Adipocyte (in vitro differentiated cells): ENCODE measurements at regions not wholly inside any gene's neighbourhood (a gene's known extent, or its start where the extent isn't known, plus 50 kb on each side); places are given as distances from the start of the nearest gene placed in this dataset.

Experiments
- DNase-seq: peaks from one replicate; pipeline ENCODE4 v3.0.0-alpha.2; 2015; ENCODE audit warnings: low read depth
- H3K27me3 ChIP-seq: replicated peaks from 2 replicates; pipeline ENCODE4 v1.7.0; 2013; ENCODE audit warnings: mild to moderate bottlenecking, low read length, moderate library complexity; ENCODE audit not compliant: control insufficient read depth, insufficient read depth
- H3K36me3 ChIP-seq: 2 replicates; pipeline ENCODE4 v1.7.0; 2013; ENCODE audit warnings: low read length, mild to moderate bottlenecking, moderate library complexity; ENCODE audit not compliant: control insufficient read depth, insufficient read depth, severe bottlenecking
- H3K4me1 ChIP-seq: 2 replicates; pipeline ENCODE4 v1.7.0; 2013; ENCODE audit warnings: mild to moderate bottlenecking, low read length, moderate library complexity; ENCODE audit not compliant: control insufficient read depth, insufficient read depth
- H3K4me3 ChIP-seq: 2 replicates; pipeline ENCODE4 v1.7.0; 2013; ENCODE audit warnings: mild to moderate bottlenecking, low read length, moderate library complexity
- H3K9ac ChIP-seq: 2 replicates; pipeline ENCODE4 v1.7.0; 2013; ENCODE audit warnings: mild to moderate bottlenecking, low read length, moderate library complexity
- H3K9me3 ChIP-seq: 2 replicates; pipeline ENCODE4 v1.7.0; 2013; ENCODE audit warnings: mild to moderate bottlenecking, low read length, moderate library complexity; ENCODE audit not compliant: control insufficient read depth

DNA sequence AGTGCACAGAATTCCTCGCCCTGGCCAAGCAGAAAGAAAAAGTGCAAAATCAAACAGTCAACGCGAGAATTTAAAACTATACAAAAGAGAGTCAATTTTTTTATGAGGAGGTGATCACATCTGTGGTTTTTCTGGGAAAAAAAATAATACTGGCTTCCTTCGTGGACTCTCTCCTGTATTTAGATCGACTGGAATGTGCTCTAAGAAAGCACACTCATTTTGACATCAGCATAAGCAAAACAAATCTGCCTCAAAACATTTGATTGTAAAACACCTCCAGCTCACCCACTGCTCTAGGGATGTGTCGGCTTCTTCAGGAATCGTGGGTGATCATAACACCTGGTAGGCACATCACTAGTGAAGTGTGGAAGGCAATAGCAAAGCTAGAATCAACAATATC, 417.4 kb upstream of the FAT1 start:
- Histone ChIP-seq H3K9ac (no peak overlapping the region), H3K27me3 (no peaks in the 10 kb centered on the region), H3K4me1 (no peaks in the 10 kb centered on the region), H3K4me3 (no peak overlapping the region), H3K9me3 (no peaks in the 10 kb centered on the region), H3K36me3 (no peaks in the 10 kb centered on the region)
- no peak for DNase-seq

- Histone ChIP-seq H3K9ac (no peak overlapping the region), H3K4me3 (no peak overlapping the region), H3K27me3 (no peaks in the 10 kb centered on the region), H3K36me3 (no peaks in the 10 kb centered on the region), H3K4me1 (no peaks in the 10 kb centered on the region), H3K9me3 (no peaks in the 10 kb centered on the region)
- no peak for DNase-seq
Observed at GRCh38 chr4:187149229-187149945, 425.7 kb upstream of the FAT1 start.

DNA sequence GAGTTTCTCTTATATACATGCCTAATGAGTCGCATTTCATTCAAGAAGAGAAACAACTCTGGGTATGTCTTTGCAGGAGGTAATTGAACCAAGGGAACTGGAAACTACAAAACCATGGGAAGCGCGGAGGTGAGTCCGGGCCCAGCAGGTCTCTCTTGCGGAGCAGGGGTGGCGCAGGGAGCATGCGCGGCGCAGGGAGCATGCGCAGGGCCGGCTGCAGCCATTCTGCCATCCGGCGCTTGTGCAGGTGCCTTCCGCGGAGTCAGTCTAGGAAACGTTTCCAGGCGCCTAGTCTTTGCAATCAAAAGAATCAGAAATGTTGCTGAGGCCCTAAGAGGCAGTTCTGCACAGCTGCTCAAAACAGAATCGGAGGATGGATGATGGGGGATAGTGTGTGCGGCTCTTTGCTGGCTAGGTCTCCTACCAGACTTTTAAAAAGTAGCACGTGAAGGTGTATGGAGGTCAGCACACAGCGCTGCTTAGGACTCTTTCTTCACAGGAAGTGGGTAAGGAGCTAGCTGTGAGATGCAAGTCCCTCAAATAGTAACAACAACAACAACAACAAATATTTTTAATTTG, 433.8 kb upstream of the FAT1 start:
- Histone ChIP-seq H3K4me1 (no peaks in the 10 kb centered on the region), H3K4me3 (no peak overlapping the region), H3K9me3 (no peaks in the 10 kb centered on the region), H3K9ac (no peak overlapping the region), H3K27me3 (no peaks in the 10 kb centered on the region), H3K36me3 (no peaks in the 10 kb centered on the region)
- DNase-seq, result no peak

GRCh38 chr4:187158003-187158402, 434.3 kb upstream of the FAT1 start:
- Histone ChIP-seq H3K27me3 (no peaks in the 10 kb centered on the region), H3K36me3 (no peaks in the 10 kb centered on the region), H3K4me1 (no peaks in the 10 kb centered on the region), H3K9me3 (no peaks in the 10 kb centered on the region), H3K4me3 (no peak overlapping the region), H3K9ac (no peak overlapping the region)
- DNase-seq, result no peak

- Histone ChIP-seq H3K9me3 (no peaks in the 10 kb centered on the region), H3K27me3 (no peaks in the 10 kb centered on the region), H3K36me3 (no peaks in the 10 kb centered on the region), H3K4me1 (no peaks in the 10 kb centered on the region), H3K4me3 (no peak overlapping the region), H3K9ac (no peak overlapping the region)
- DNase-seq, result no peak
Observed at GRCh38 chr4:187160486-187160885, 436.8 kb upstream of the FAT1 start.

DNA sequence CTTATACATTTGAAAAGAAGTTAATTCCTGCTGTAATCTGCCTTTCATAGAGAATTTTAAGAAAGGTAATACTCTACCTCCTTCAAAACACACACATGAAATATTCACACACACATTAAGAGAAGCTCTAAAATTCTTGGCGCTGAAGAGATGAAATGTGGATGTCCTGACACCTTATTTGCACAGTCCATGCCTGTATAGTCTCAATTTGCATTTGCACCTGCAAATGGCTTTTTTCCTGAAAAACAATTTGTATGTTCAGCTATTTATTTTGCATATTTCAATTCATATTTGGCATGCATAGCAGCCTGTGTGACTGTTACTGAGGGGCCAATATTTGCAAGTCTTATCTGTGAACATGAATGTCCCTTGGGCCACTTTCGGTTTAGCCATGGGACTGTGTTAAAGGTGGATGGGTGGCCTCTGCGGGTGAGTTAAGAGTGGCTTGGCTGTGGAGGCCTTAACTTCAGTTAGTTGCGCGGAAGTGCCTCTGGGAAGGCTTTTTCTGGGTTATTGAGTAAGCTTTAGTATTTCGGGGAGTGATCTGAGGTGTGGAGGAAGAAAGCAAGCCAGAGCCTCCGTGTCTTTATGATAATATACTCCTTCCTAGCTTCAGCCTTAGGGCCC, 443.3 kb upstream of the FAT1 start:
- no peak for DNase-seq
- Histone ChIP-seq H3K9me3 (no peaks in the 10 kb centered on the region), H3K4me1 (peaks cover 5% of the 10 kb centered on the region)

GRCh38 chr4:187171706-187172339, 448.2 kb upstream of the FAT1 start:
- Histone ChIP-seq H3K36me3 (no peaks in the 10 kb centered on the region), H3K9ac (peak overlapping the region; percentile 41), H3K4me3 (peak overlapping the region; percentile 73), H3K27me3 (no peaks in the 10 kb centered on the region), H3K4me1 (peaks cover 12% of the 10 kb centered on the region), H3K9me3 (no peaks in the 10 kb centered on the region)
- peak; percentile 22 for DNase-seq

More for the DNA sequence above, 443.3 kb upstream of the FAT1 start:
- Histone ChIP-seq H3K36me3 (no peaks in the 10 kb centered on the region), H3K27me3 (no peaks in the 10 kb centered on the region), H3K9ac (no peak overlapping the region), H3K4me3 (no peak overlapping the region)

DNA sequence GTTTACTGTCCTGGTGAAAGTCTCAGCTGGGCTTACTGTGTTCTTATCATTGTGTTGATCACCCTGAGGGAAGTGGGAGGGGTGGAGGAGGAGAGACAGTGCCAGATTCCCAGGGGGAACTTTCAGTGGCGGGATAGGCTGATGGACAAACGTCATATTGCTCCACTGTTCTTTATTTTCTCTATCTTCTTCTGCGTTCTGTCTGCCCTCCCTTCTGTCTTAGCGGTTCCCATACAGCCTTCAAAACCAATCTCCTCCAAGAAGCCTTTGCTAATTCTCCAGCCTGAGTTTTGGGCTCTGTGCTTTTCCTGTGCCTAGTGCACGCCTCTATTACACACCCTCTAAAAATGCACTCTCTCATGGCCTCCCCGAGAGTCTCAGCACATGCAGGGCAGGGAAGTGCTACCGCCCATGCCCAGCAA, 448.7 kb upstream of the FAT1 start:
- Histone ChIP-seq H3K9ac (peak overlapping the region; percentile 41), H3K36me3 (no peaks in the 10 kb centered on the region), H3K4me3 (peak overlapping the region; percentile 73), H3K27me3 (no peaks in the 10 kb centered on the region), H3K4me1 (peaks cover 12% of the 10 kb centered on the region), H3K9me3 (no peaks in the 10 kb centered on the region)
- DNase-seq, result no peak

DNA sequence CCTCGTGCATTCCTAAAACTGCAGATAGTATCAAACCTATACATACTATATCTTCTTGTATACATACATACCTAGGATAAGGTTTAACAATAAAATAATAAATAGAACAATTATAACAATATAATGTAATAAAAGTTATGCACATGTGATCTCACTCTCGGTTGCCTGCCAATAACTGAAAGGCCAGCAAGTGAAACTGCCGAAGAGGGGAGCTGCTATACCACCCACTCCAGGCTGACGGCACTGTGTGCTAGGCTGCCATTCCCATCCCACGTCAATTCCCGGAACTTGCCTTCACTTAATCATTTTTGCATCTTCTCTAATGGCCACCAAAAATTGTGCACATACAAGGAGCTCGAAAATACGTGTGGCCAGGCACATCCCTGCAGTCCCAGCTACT, 451.1 kb upstream of the FAT1 start:
- H3K36me3 ChIP-seq, result no peaks in the 10 kb centered on the region
- no peaks in the 10 kb centered on the region for H3K27me3 ChIP-seq
- no peak for DNase-seq
- H3K4me3 ChIP-seq, result no peak overlapping the region
- H3K9ac ChIP-seq, result no peak overlapping the region
- no peaks in the 10 kb centered on the region for H3K9me3 ChIP-seq
- peaks cover 30% of the 10 kb centered on the region for H3K4me1 ChIP-seq

DNA sequence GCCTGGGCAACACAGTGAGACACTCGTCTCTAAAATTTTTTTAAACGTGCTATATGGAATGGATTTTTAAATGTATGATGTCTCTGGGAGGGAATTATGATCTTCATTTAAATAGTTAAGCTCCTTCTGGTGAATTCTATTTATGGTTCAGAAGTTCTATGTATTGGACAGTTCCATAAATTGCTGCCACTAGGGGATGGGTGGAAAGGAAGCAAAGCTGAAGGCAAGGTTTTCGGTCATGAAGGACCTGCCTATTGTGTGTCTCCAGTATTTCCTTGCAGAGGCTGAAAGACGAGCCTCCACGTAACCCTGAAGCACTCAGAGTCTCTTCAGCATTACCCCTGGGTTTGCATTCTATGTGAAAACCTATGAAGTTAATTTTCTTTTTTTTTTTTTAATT, 451.5 kb upstream of the FAT1 start:
- Histone ChIP-seq H3K9ac (no peak overlapping the region), H3K27me3 (no peaks in the 10 kb centered on the region), H3K9me3 (no peaks in the 10 kb centered on the region), H3K4me1 (peaks cover 33% of the 10 kb centered on the region), H3K4me3 (no peak overlapping the region), H3K36me3 (no peaks in the 10 kb centered on the region)
- no peak for DNase-seq

GRCh38 chr4:187176261-187176910, 452.7 kb upstream of the FAT1 start:
- H3K4me3 ChIP-seq, result no peak overlapping the region
- no peaks in the 10 kb centered on the region for H3K36me3 ChIP-seq
- no peaks in the 10 kb centered on the region for H3K9me3 ChIP-seq
- DNase-seq, result no peak
- H3K4me1 ChIP-seq, result peaks cover 33% of the 10 kb centered on the region
- no peaks in the 10 kb centered on the region for H3K27me3 ChIP-seq
- no peak overlapping the region for H3K9ac ChIP-seq
